ENCODE measurements at regions not wholly inside any gene's neighbourhood (a gene's known extent, or its start where the extent isn't known, plus 50 kb on each side); places are given as distances from the start of the nearest gene placed in this dataset.

DNA sequence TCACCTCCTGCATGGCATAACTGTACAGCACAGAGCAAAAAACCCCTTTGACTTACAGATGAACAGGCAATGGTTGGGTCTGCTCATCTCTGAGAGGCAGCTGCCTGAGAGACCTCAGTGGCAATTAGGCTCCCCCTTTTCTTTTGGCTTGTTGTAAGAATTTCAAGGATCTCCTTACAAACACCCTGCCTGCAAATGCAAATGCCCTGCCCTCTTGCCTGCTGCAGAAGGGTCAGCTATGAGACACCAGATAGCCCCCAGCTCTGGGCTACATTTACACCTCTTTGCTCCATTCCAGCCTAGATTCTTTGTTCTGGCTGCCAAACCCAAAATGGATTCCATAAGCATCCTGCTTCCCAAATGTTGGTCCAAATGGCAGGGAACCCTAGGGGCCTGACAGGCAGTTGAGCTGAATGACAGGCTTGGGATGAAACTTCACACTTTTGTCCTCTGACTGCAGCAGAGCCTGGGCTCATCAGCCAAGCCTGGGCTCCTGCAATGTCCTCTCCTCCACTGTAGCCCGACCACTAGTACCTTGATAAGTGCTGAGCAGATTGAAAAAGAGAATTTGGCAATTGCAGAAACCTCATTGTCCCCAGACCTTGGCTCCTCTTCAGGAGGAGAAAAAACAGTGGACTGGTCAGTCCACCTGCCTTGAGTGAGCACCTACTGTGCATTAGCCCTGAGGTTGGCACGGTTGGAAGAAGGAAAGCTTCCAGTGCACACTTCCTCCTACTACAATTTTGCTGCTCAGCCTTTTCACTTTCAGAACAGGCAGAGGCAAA, 678.3 kb downstream of the BCL11A start:
- H3K4me1 ChIP-seq (ENCODE audit: control insufficient read depth, insufficient read depth, low read length, poor library complexity, severe bottlenecking): no peaks in the 10 kb centered on the region
- ATAC-seq (ENCODE audit: low read depth in 2 of 2) (no peak), DNase-seq (no peak)
- no peak overlapping the region for H3K27ac ChIP-seq (ENCODE audit: insufficient read depth, low read length, poor library complexity, severe bottlenecking)
- no peaks in the 10 kb centered on the region for H3K36me3 ChIP-seq (ENCODE audit: control insufficient read depth, insufficient read depth, low read length)
- H3K4me1 Mint-ChIP-seq: no peaks in the 10 kb centered on the region
- H3K4me3 Mint-ChIP-seq: no peak overlapping the region
- H3K36me3 Mint-ChIP-seq: no peaks in the 10 kb centered on the region
- H3K9me3 ChIP-seq (ENCODE audit: control insufficient read depth in 2 of 2, low read length in 2 of 2): no peaks in the 10 kb centered on the region
- peaks cover 0 to under 1% (median 0%) of the 10 kb centered on the region in 7 donors for H3K9me3 Mint-ChIP-seq
- no peaks in the 10 kb centered on the region for H3K27me3 ChIP-seq (ENCODE audit: control insufficient read depth, insufficient read depth, low read length)
- H3K4me3 ChIP-seq (ENCODE audit: low read depth, low read length): no peak overlapping the region
- H3K27me3 Mint-ChIP-seq: no peaks in the 10 kb centered on the region
- no peak overlapping the region for H3K27ac Mint-ChIP-seq

DNA sequence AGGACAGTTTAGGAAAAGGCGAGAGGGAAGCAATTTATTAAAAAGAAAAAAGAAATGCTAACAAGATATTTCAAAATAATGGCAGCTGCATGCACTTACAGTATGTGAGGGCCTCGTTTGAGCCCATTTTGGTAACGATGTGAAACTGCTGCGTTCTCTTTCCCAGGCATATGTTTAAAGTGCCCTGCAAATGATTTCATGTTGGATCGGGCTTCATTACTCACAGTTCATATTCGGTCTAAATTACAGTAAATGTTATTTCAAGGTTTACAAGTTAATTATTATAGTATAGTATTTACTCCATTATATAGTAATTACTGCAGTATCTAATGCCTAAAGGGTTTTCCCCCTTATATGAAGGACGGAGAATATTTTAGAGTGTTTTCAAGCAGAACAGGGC, 679.1 kb downstream of the BCL11A start:
- H3K36me3 Mint-ChIP-seq: no peaks in the 10 kb centered on the region
- H3K27ac Mint-ChIP-seq: no peak overlapping the region
- no peak for ATAC-seq (ENCODE audit: low read depth in 2 of 2)
- no peaks in the 10 kb centered on the region for H3K4me1 ChIP-seq (ENCODE audit: control insufficient read depth, insufficient read depth, low read length, poor library complexity, severe bottlenecking)
- no peaks in the 10 kb centered on the region for H3K27me3 Mint-ChIP-seq
- no peak overlapping the region for H3K4me3 Mint-ChIP-seq
- no peak overlapping the region for H3K4me3 ChIP-seq (ENCODE audit: low read depth, low read length)
- no peaks in the 10 kb centered on the region for H3K4me1 Mint-ChIP-seq
- no peaks in the 10 kb centered on the region for H3K9me3 ChIP-seq (ENCODE audit: control insufficient read depth in 2 of 2, low read length in 2 of 2)
- no peaks in the 10 kb centered on the region for H3K27me3 ChIP-seq (ENCODE audit: control insufficient read depth, insufficient read depth, low read length)
- H3K36me3 ChIP-seq (ENCODE audit: control insufficient read depth, insufficient read depth, low read length): no peaks in the 10 kb centered on the region
- H3K9me3 Mint-ChIP-seq: peaks cover 0 to 1% (median 0%) of the 10 kb centered on the region in 7 donors
- no peak for DNase-seq
- H3K27ac ChIP-seq (ENCODE audit: insufficient read depth, low read length, poor library complexity, severe bottlenecking): no peak overlapping the region

DNA sequence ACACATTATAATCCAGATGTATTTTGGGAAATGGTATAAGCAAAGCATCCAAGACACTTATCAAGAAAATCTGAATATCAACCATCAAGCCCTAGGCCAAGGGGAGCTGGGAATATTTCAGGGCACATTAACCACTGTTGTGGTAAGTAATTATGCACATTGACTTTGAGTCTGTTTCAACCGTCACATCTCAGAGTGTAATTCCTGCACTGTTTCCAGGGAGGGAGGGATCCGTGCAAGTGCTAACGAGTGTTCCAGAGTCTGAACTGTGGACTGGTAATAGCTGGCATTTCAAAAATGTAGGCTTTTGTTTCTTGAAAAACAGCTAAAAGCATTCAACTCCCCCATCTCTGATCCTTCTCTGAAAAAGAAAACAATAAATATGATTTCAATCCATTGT, 681.6 kb downstream of the BCL11A start:
- Mint-ChIP-seq H3K27me3 (no peaks in the 10 kb centered on the region), H3K27ac (no peak overlapping the region), H3K9me3 (peaks cover 0 to 1% (median 0%) of the 10 kb centered on the region in 7 donors), H3K4me1 (no peaks in the 10 kb centered on the region), H3K4me3 (no peak overlapping the region), H3K36me3 (no peaks in the 10 kb centered on the region)
- Histone ChIP-seq H3K4me3 (ENCODE audit: low read depth, low read length) (no peak overlapping the region), H3K27ac (ENCODE audit: insufficient read depth, low read length, poor library complexity, severe bottlenecking) (no peak overlapping the region), H3K27me3 (ENCODE audit: control insufficient read depth, insufficient read depth, low read length) (no peaks in the 10 kb centered on the region), H3K9me3 (ENCODE audit: control insufficient read depth in 2 of 2, low read length in 2 of 2) (no peaks in the 10 kb centered on the region), H3K36me3 (ENCODE audit: control insufficient read depth, insufficient read depth, low read length) (no peaks in the 10 kb centered on the region), H3K4me1 (ENCODE audit: control insufficient read depth, insufficient read depth, low read length, poor library complexity, severe bottlenecking) (no peaks in the 10 kb centered on the region)
- no peak for DNase-seq
- no peak for ATAC-seq (ENCODE audit: low read depth in 2 of 2)

DNA sequence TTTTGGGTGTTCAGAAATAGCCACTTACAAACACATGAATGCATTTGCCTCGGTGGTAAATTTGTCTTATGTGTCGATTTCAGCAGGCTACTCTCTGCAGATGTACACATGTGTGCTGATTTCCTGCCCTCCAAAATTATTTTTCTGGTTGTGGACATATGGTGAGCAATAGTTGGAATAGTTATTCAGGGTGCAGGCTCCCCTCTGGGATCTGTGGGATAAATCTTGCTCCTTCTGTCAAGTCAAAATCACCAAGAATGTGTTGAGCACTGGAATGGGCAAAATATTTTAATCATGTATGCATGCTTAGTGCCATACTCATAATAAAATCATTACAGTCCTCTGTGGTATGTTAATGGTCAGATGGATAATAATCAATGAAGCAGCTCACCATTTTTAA, 684.5 kb downstream of the BCL11A start:
- Mint-ChIP-seq H3K4me3 (no peak overlapping the region), H3K27me3 (no peaks in the 10 kb centered on the region), H3K9me3 (peaks cover 0 to 1% (median 0%) of the 10 kb centered on the region in 7 donors), H3K36me3 (no peaks in the 10 kb centered on the region), H3K27ac (no peak overlapping the region), H3K4me1 (no peaks in the 10 kb centered on the region)
- no peak overlapping the region for H3K27ac ChIP-seq (ENCODE audit: insufficient read depth, low read length, poor library complexity, severe bottlenecking)
- ATAC-seq (ENCODE audit: low read depth in 2 of 2): no peak
- no peak for DNase-seq
- H3K9me3 ChIP-seq (ENCODE audit: control insufficient read depth in 2 of 2, low read length in 2 of 2): no peaks in the 10 kb centered on the region
- no peak overlapping the region for H3K4me3 ChIP-seq (ENCODE audit: low read depth, low read length)
- no peaks in the 10 kb centered on the region for H3K36me3 ChIP-seq (ENCODE audit: control insufficient read depth, insufficient read depth, low read length)
- H3K27me3 ChIP-seq (ENCODE audit: control insufficient read depth, insufficient read depth, low read length): no peaks in the 10 kb centered on the region
- no peaks in the 10 kb centered on the region for H3K4me1 ChIP-seq (ENCODE audit: control insufficient read depth, insufficient read depth, low read length, poor library complexity, severe bottlenecking)

DNA sequence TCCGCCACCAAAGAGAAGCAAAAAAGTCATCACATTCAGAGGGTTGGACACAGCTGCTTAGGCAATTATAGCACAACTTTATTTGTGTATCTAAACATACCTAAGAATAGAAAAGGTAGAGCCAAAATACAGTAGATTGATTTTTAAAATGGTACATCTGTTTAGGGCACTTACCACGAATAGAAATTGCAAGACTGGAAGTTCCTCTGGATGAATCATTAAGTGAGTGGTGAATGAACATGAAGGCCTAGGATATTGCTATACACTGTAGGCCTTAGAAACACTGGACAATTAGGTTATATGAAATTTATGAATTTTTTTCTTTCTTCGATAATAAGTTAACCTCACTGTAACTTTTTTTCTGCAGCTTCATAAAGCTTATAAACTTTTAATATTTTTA, 687.0 kb downstream of the BCL11A start:
- H3K27ac Mint-ChIP-seq: no peak overlapping the region
- no peaks in the 10 kb centered on the region for H3K36me3 ChIP-seq (ENCODE audit: control insufficient read depth, insufficient read depth, low read length)
- peaks cover 0 to 8% (median 1%) of the 10 kb centered on the region in 7 donors for H3K9me3 Mint-ChIP-seq
- ATAC-seq (ENCODE audit: low read depth in 2 of 2): no peak
- no peak overlapping the region for H3K27ac ChIP-seq (ENCODE audit: insufficient read depth, low read length, poor library complexity, severe bottlenecking)
- no peaks in the 10 kb centered on the region for H3K27me3 Mint-ChIP-seq
- H3K9me3 ChIP-seq (ENCODE audit: control insufficient read depth in 2 of 2, low read length in 2 of 2): no peaks in the 10 kb centered on the region
- H3K4me3 ChIP-seq (ENCODE audit: low read depth, low read length): no peak overlapping the region
- H3K27me3 ChIP-seq (ENCODE audit: control insufficient read depth, insufficient read depth, low read length): no peaks in the 10 kb centered on the region
- H3K4me1 Mint-ChIP-seq: no peaks in the 10 kb centered on the region
- H3K4me1 ChIP-seq (ENCODE audit: control insufficient read depth, insufficient read depth, low read length, poor library complexity, severe bottlenecking): no peaks in the 10 kb centered on the region
- no peak for DNase-seq
- no peaks in the 10 kb centered on the region for H3K36me3 Mint-ChIP-seq
- H3K4me3 Mint-ChIP-seq: no peak overlapping the region

DNA sequence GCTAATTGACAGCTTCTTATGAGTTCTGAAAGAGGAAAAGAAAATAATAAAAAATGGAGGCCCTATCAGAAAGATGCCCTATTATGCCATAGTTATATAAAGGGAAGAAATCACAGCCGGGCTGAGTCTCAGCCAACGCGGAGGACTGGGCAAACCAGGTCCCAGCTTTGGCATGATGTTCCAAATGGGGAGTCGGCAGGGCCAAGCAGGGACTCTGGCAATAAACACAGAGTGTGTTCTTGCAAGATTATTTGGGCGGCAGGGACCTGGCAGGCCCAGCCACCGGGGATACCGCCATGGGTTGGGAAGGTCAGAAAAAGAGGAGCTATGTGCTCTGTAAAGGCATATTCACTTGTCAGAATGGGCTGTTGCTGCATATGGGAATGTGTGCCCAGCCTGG, 694.9 kb downstream of the BCL11A start:
- Histone ChIP-seq H3K4me3 (ENCODE audit: low read depth, low read length) (no peak overlapping the region), H3K36me3 (ENCODE audit: control insufficient read depth, insufficient read depth, low read length) (no peaks in the 10 kb centered on the region), H3K27ac (ENCODE audit: insufficient read depth, low read length, poor library complexity, severe bottlenecking) (no peak overlapping the region), H3K27me3 (ENCODE audit: control insufficient read depth, insufficient read depth, low read length) (no peaks in the 10 kb centered on the region), H3K9me3 (ENCODE audit: control insufficient read depth in 2 of 2, low read length in 2 of 2) (no peaks in the 10 kb centered on the region), H3K4me1 (ENCODE audit: control insufficient read depth, insufficient read depth, low read length, poor library complexity, severe bottlenecking) (no peaks in the 10 kb centered on the region)
- no peaks in the 10 kb centered on the region for H3K4me1 Mint-ChIP-seq
- peaks cover 0 to 10% (median 4%) of the 10 kb centered on the region in 7 donors for H3K9me3 Mint-ChIP-seq
- no peaks in the 10 kb centered on the region for H3K36me3 Mint-ChIP-seq
- no peaks in the 10 kb centered on the region for H3K27me3 Mint-ChIP-seq
- ATAC-seq (ENCODE audit: low read depth in 2 of 2): no peak
- H3K27ac Mint-ChIP-seq: no peak overlapping the region
- no peak overlapping the region for H3K4me3 Mint-ChIP-seq
- no peak for DNase-seq

DNA sequence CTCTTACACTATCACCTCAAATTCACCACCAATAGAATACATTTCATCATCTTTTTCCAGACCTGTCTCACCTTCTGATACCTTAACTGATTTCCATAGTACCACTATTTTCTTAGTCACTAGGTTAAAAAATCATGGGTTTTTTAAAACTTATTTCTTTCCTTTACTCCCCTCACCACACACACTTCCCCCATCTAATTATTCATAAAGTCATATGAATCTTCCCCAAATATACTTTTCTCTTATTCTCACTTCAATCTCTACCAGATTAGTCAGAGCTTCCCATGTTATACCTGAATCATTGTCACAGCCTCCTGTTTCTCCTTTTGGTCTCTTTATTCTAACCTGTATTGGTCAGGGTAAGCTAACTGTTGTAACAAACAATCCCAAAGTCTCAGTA, 696.3 kb downstream of the BCL11A start:
- H3K27ac Mint-ChIP-seq: no peak overlapping the region
- DNase-seq: no peak
- no peaks in the 10 kb centered on the region for H3K4me1 Mint-ChIP-seq
- Histone ChIP-seq H3K4me3 (ENCODE audit: low read depth, low read length) (no peak overlapping the region), H3K36me3 (ENCODE audit: control insufficient read depth, insufficient read depth, low read length) (no peaks in the 10 kb centered on the region), H3K9me3 (ENCODE audit: control insufficient read depth in 2 of 2, low read length in 2 of 2) (no peaks in the 10 kb centered on the region), H3K27ac (ENCODE audit: insufficient read depth, low read length, poor library complexity, severe bottlenecking) (no peak overlapping the region), H3K27me3 (ENCODE audit: control insufficient read depth, insufficient read depth, low read length) (no peaks in the 10 kb centered on the region), H3K4me1 (ENCODE audit: control insufficient read depth, insufficient read depth, low read length, poor library complexity, severe bottlenecking) (no peaks in the 10 kb centered on the region)
- no peaks in the 10 kb centered on the region for H3K27me3 Mint-ChIP-seq
- H3K36me3 Mint-ChIP-seq: no peaks in the 10 kb centered on the region
- H3K9me3 Mint-ChIP-seq: peaks cover 0 to 7% (median 1%) of the 10 kb centered on the region in 7 donors
- ATAC-seq (ENCODE audit: low read depth in 2 of 2): no peak
- no peak overlapping the region for H3K4me3 Mint-ChIP-seq

DNA sequence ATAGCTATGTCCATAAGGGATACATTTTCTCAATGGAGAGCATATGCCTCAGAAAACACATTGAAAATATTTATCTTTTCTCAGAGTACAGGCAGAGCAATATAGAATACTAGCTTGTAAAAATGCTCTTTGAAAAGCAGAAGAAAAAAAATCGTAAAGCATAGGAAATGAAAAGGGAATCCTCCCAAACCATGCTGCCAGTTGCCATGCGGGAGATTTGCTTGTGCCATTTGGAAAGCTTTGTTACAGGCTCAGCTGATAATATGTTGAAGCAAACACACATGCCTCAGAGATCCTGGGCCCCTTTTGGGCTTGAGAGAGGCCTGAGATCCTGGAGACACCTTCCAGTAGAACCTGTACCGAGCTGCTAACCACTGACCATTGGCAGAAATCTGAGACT, 697.1 kb downstream of the BCL11A start:
- no peak overlapping the region for H3K4me3 ChIP-seq (ENCODE audit: low read depth, low read length)
- Mint-ChIP-seq H3K4me3 (no peak overlapping the region), H3K36me3 (no peaks in the 10 kb centered on the region), H3K9me3 (peaks cover 0 to 7% (median 1%) of the 10 kb centered on the region in 7 donors), H3K27ac (no peak overlapping the region), H3K4me1 (no peaks in the 10 kb centered on the region), H3K27me3 (no peaks in the 10 kb centered on the region)
- no peaks in the 10 kb centered on the region for H3K4me1 ChIP-seq (ENCODE audit: control insufficient read depth, insufficient read depth, low read length, poor library complexity, severe bottlenecking)
- ATAC-seq (ENCODE audit: low read depth in 2 of 2) (no peak), DNase-seq (no peak)
- H3K27ac ChIP-seq (ENCODE audit: insufficient read depth, low read length, poor library complexity, severe bottlenecking): no peak overlapping the region
- H3K9me3 ChIP-seq (ENCODE audit: control insufficient read depth in 2 of 2, low read length in 2 of 2): no peaks in the 10 kb centered on the region
- H3K27me3 ChIP-seq (ENCODE audit: control insufficient read depth, insufficient read depth, low read length): no peaks in the 10 kb centered on the region
- no peaks in the 10 kb centered on the region for H3K36me3 ChIP-seq (ENCODE audit: control insufficient read depth, insufficient read depth, low read length)

Measured in CD4-positive, CD25-positive, alpha-beta regulatory T cell (primary cell).